ENCODE measurements at regions not wholly inside any gene's neighbourhood (a gene's known extent, or its start where the extent isn't known, plus 50 kb on each side); places are given as distances from the start of the nearest gene placed in this dataset.

GRCh38 chr3:10558736-10559135 lies 53.4 kb upstream of the ATP2B2 start:
- Histone ChIP-seq H3K4ac (ENCODE audit: low read length) (no peak overlapping the region), H3K9ac (ENCODE audit: low read depth, low read length, poor library complexity) (no peak overlapping the region), H4K91ac (ENCODE audit: low read depth, low read length, poor library complexity) (no peak overlapping the region), H2BK5ac (ENCODE audit: low read length) (no peak overlapping the region), H3K27ac (replicated peaks; ENCODE audit: low read length) (no peak overlapping the region), H3K18ac (ENCODE audit: low read length) (no peak overlapping the region), H4K8ac (ENCODE audit: low read depth, low read length) (no peak overlapping the region), H3K4me1 (ENCODE audit: control insufficient read depth in 2 of 2, insufficient read depth in 1 of 2, low read depth in 1 of 2, low read length in 2 of 2) (peaks cover 7 to 16% of the 10 kb centered on the region in 2 donors), H2BK15ac (ENCODE audit: low read length) (no peak overlapping the region), H3K4me2 (ENCODE audit: insufficient read depth, low read length, poor library complexity, severe bottlenecking) (no peak overlapping the region), H3K79me1 (ENCODE audit: low read depth, low read length) (no peaks in the 10 kb centered on the region), H3K4me3 (ENCODE audit: low read length in 2 of 2) (no peak overlapping the region), H3K23ac (ENCODE audit: low read depth, low read length, poor library complexity) (no peak overlapping the region), H2BK120ac (ENCODE audit: low read depth, low read length) (no peak overlapping the region), H2AFZ (ENCODE audit: low read length) (no peak overlapping the region), H2BK12ac (ENCODE audit: low read length) (no peak overlapping the region), H3K9me3 (replicated peaks in 1 of 2; ENCODE audit: control insufficient read depth in 2 of 2, insufficient read depth in 1 of 2, low read depth in 1 of 2, low read length in 2 of 2) (peaks cover 0 to 2% of the 10 kb centered on the region in 2 donors), H2AK5ac (ENCODE audit: low read depth, low read length) (no peak overlapping the region), H3K27me3 (ENCODE audit: control insufficient read depth in 3 of 3, insufficient read depth in 3 of 3, low read depth in 1 of 3, low read length in 3 of 3) (peaks cover 0 to 4% (median 0%) of the 10 kb centered on the region in 3 experiments), H3K14ac (ENCODE audit: low read length) (no peak overlapping the region), H3K36me3 (replicated peaks in 1 of 2; ENCODE audit: control insufficient read depth in 2 of 2, insufficient read depth in 2 of 2, low read length in 2 of 2) (no peaks in the 10 kb centered on the region)
- WGBS, 2 donors (ENCODE audit: extremely low coverage in 2 of 2, insufficient read length in 2 of 2, insufficient replicate concordance in 1 of 2): no CpG with 5 or more reads among the region's 4 CpGs
- DNase-seq (ENCODE audit: low spot score): no peak

GRCh38 chr3:10560060-10560861 lies 54.9 kb upstream of the ATP2B2 start:
- Histone ChIP-seq H3K4me1 (ENCODE audit: control insufficient read depth in 2 of 2, insufficient read depth in 1 of 2, low read depth in 1 of 2, low read length in 2 of 2) (peaks cover 0 to 6% of the 10 kb centered on the region in 2 donors), H4K8ac (ENCODE audit: low read depth, low read length) (no peak overlapping the region), H3K79me1 (ENCODE audit: low read depth, low read length) (no peaks in the 10 kb centered on the region), H3K4me3 (ENCODE audit: low read length in 2 of 2) (no peak overlapping the region), H3K27ac (replicated peaks; ENCODE audit: low read length) (no peak overlapping the region), H2BK120ac (ENCODE audit: low read depth, low read length) (no peak overlapping the region), H3K9me3 (replicated peaks in 1 of 2; ENCODE audit: control insufficient read depth in 2 of 2, insufficient read depth in 1 of 2, low read depth in 1 of 2, low read length in 2 of 2) (peaks cover 0 to 2% of the 10 kb centered on the region in 2 donors), H3K36me3 (replicated peaks in 1 of 2; ENCODE audit: control insufficient read depth in 2 of 2, insufficient read depth in 2 of 2, low read length in 2 of 2) (no peaks in the 10 kb centered on the region), H3K14ac (ENCODE audit: low read length) (no peak overlapping the region), H3K9ac (ENCODE audit: low read depth, low read length, poor library complexity) (no peak overlapping the region), H4K91ac (ENCODE audit: low read depth, low read length, poor library complexity) (no peak overlapping the region), H3K4me2 (ENCODE audit: insufficient read depth, low read length, poor library complexity, severe bottlenecking) (no peak overlapping the region), H3K23ac (ENCODE audit: low read depth, low read length, poor library complexity) (no peak overlapping the region), H2BK15ac (ENCODE audit: low read length) (no peak overlapping the region), H3K4ac (ENCODE audit: low read length) (no peak overlapping the region), H2BK12ac (ENCODE audit: low read length) (no peak overlapping the region), H2AFZ (ENCODE audit: low read length) (no peak overlapping the region), H2BK5ac (ENCODE audit: low read length) (peak overlapping the region; percentile 17), H2AK5ac (ENCODE audit: low read depth, low read length) (no peak overlapping the region), H3K27me3 (ENCODE audit: control insufficient read depth in 3 of 3, insufficient read depth in 3 of 3, low read depth in 1 of 3, low read length in 3 of 3) (peaks cover 0 to 4% (median 0%) of the 10 kb centered on the region in 3 experiments), H3K18ac (ENCODE audit: low read length) (peak overlapping the region; percentile 34)
- no peak for DNase-seq (ENCODE audit: low spot score)
- WGBS, 2 donors (ENCODE audit: extremely low coverage in 2 of 2, insufficient read length in 2 of 2, insufficient replicate concordance in 1 of 2): no CpG with 5 or more reads among the region's 14 CpGs

GRCh38 chr3:10561162-10561945 lies 56.0 kb upstream of the ATP2B2 start:
- no peak overlapping the region for H4K8ac ChIP-seq (ENCODE audit: low read depth, low read length)
- no peaks in the 10 kb centered on the region for H3K79me1 ChIP-seq (ENCODE audit: low read depth, low read length)
- no peak overlapping the region for H3K4me2 ChIP-seq (ENCODE audit: insufficient read depth, low read length, poor library complexity, severe bottlenecking)
- H2AFZ ChIP-seq (ENCODE audit: low read length): no peak overlapping the region
- H2BK5ac ChIP-seq (ENCODE audit: low read length): no peak overlapping the region
- no peak overlapping the region for H3K14ac ChIP-seq (ENCODE audit: low read length)
- no peaks in the 10 kb centered on the region for H3K36me3 ChIP-seq (replicated peaks in 1 of 2; ENCODE audit: control insufficient read depth in 2 of 2, insufficient read depth in 2 of 2, low read length in 2 of 2)
- no peak overlapping the region for H3K4me3 ChIP-seq (ENCODE audit: low read length in 2 of 2)
- no peak overlapping the region for H3K27ac ChIP-seq (replicated peaks; ENCODE audit: low read length)
- no peak for DNase-seq (ENCODE audit: low spot score)
- no peak overlapping the region for H3K4ac ChIP-seq (ENCODE audit: low read length)
- peaks cover 0 to 1% of the 10 kb centered on the region in 2 donors for H3K4me1 ChIP-seq (ENCODE audit: control insufficient read depth in 2 of 2, insufficient read depth in 1 of 2, low read depth in 1 of 2, low read length in 2 of 2)
- H2BK120ac ChIP-seq (ENCODE audit: low read depth, low read length): no peak overlapping the region
- H3K18ac ChIP-seq (ENCODE audit: low read length): no peak overlapping the region
- peaks cover 0 to 4% (median 0%) of the 10 kb centered on the region in 3 experiments for H3K27me3 ChIP-seq (ENCODE audit: control insufficient read depth in 3 of 3, insufficient read depth in 3 of 3, low read depth in 1 of 3, low read length in 3 of 3)
- no CpG with 5 or more reads among the region's 7 CpGs for WGBS, 2 donors (ENCODE audit: extremely low coverage in 2 of 2, insufficient read length in 2 of 2, insufficient replicate concordance in 1 of 2)
- H2AK5ac ChIP-seq (ENCODE audit: low read depth, low read length): no peak overlapping the region
- no peak overlapping the region for H4K91ac ChIP-seq (ENCODE audit: low read depth, low read length, poor library complexity)
- H2BK15ac ChIP-seq (ENCODE audit: low read length): no peak overlapping the region
- H3K23ac ChIP-seq (ENCODE audit: low read depth, low read length, poor library complexity): no peak overlapping the region
- no peak overlapping the region for H2BK12ac ChIP-seq (ENCODE audit: low read length)
- H3K9ac ChIP-seq (ENCODE audit: low read depth, low read length, poor library complexity): no peak overlapping the region
- H3K9me3 ChIP-seq (replicated peaks in 1 of 2; ENCODE audit: control insufficient read depth in 2 of 2, insufficient read depth in 1 of 2, low read depth in 1 of 2, low read length in 2 of 2): no peaks in the 10 kb centered on the region

GRCh38 chr3:10561946-10562560 lies 56.7 kb upstream of the ATP2B2 start:
- no peak overlapping the region for H2BK5ac ChIP-seq (ENCODE audit: low read length)
- H3K79me1 ChIP-seq (ENCODE audit: low read depth, low read length): no peaks in the 10 kb centered on the region
- H3K23ac ChIP-seq (ENCODE audit: low read depth, low read length, poor library complexity): no peak overlapping the region
- no peak overlapping the region for H3K9ac ChIP-seq (ENCODE audit: low read depth, low read length, poor library complexity)
- no peak overlapping the region for H2AFZ ChIP-seq (ENCODE audit: low read length)
- H3K4me2 ChIP-seq (ENCODE audit: insufficient read depth, low read length, poor library complexity, severe bottlenecking): no peak overlapping the region
- H3K14ac ChIP-seq (ENCODE audit: low read length): peak overlapping the region; percentile 21
- no peak overlapping the region for H3K27ac ChIP-seq (replicated peaks; ENCODE audit: low read length)
- H3K4me1 ChIP-seq (ENCODE audit: control insufficient read depth in 2 of 2, insufficient read depth in 1 of 2, low read depth in 1 of 2, low read length in 2 of 2): no peaks in the 10 kb centered on the region
- no peaks in the 10 kb centered on the region for H3K36me3 ChIP-seq (replicated peaks in 1 of 2; ENCODE audit: control insufficient read depth in 2 of 2, insufficient read depth in 2 of 2, low read length in 2 of 2)
- H3K4ac ChIP-seq (ENCODE audit: low read length): no peak overlapping the region
- H4K8ac ChIP-seq (ENCODE audit: low read depth, low read length): no peak overlapping the region
- H2BK15ac ChIP-seq (ENCODE audit: low read length): peak overlapping the region; percentile 27
- H3K18ac ChIP-seq (ENCODE audit: low read length): peak overlapping the region; percentile 21
- H2BK12ac ChIP-seq (ENCODE audit: low read length): peak overlapping the region; percentile 14
- no peaks in the 10 kb centered on the region for H3K9me3 ChIP-seq (replicated peaks in 1 of 2; ENCODE audit: control insufficient read depth in 2 of 2, insufficient read depth in 1 of 2, low read depth in 1 of 2, low read length in 2 of 2)
- DNase-seq (ENCODE audit: low spot score): no peak
- WGBS, 2 donors (ENCODE audit: extremely low coverage in 2 of 2, insufficient read length in 2 of 2, insufficient replicate concordance in 1 of 2): no CpG with 5 or more reads among the region's 4 CpGs
- H3K4me3 ChIP-seq (ENCODE audit: low read length in 2 of 2): no peak overlapping the region
- no peak overlapping the region for H4K91ac ChIP-seq (ENCODE audit: low read depth, low read length, poor library complexity)
- no peak overlapping the region for H2BK120ac ChIP-seq (ENCODE audit: low read depth, low read length)
- no peak overlapping the region for H2AK5ac ChIP-seq (ENCODE audit: low read depth, low read length)
- peaks cover 0 to 4% (median 0%) of the 10 kb centered on the region in 3 experiments for H3K27me3 ChIP-seq (ENCODE audit: control insufficient read depth in 3 of 3, insufficient read depth in 3 of 3, low read depth in 1 of 3, low read length in 3 of 3)
